ENCODE measurements at regions not wholly inside any gene's neighbourhood (a gene's known extent, or its start where the extent isn't known, plus 50 kb on each side); places are given as distances from the start of the nearest gene placed in this dataset.

GRCh38 chr5:62771341-62771740 is 192.7 kb downstream of the LRRC70 start:
- TF ChIP-seq, protein P1, sequence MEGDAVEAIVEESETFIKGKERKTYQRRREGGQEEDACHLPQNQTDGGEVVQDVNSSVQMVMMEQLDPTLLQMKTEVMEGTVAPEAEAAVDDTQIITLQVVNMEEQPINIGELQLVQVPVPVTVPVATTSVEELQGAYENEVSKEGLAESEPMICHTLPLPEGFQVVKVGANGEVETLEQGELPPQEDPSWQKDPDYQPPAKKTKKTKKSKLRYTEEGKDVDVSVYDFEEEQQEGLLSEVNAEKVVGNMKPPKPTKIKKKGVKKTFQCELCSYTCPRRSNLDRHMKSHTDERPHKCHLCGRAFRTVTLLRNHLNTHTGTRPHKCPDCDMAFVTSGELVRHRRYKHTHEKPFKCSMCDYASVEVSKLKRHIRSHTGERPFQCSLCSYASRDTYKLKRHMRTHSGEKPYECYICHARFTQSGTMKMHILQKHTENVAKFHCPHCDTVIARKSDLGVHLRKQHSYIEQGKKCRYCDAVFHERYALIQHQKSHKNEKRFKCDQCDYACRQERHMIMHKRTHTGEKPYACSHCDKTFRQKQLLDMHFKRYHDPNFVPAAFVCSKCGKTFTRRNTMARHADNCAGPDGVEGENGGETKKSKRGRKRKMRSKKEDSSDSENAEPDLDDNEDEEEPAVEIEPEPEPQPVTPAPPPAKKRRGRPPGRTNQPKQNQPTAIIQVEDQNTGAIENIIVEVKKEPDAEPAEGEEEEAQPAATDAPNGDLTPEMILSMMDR (IDR thresholded peaks at IDR 0.05), result no peak
- TF ChIP-seq POLR2A (IDR thresholded peaks at IDR 0.05), result no peak
